Tibial nerve (tissue), 4 donors: ENCODE measurements at regions not wholly inside any gene's neighbourhood (a gene's known extent, or its start where the extent isn't known, plus 50 kb on each side); places are given as distances from the start of the nearest gene placed in this dataset.

Source experiments
- EP300 ChIP-seq, 2 donors: sonication (generic); formaldehyde crosslinking; IDR thresholded peaks; one replicate each; pipeline ENCODE4 v1.6.1; 2017; ENCODE audit warnings: antibody characterized with exemption in 2 of 2, mild to moderate bottlenecking in 1 of 2
- POLR2A ChIP-seq, 2 donors: fragments of 450-650 bp; IDR thresholded peaks; one replicate each; pipeline ENCODE4 v1.6.1; 2017; ENCODE audit warnings: antibody characterized with exemption in 2 of 2, mild to moderate bottlenecking in 2 of 2, moderate library complexity in 2 of 2
- TF ChIP-seq, protein P1 (sequence below), 5 experiments: fragments of 200-600 bp in 3 of 5; fragments of 450-650 bp in 2 of 5; sonication (generic) in 3 of 5; IDR thresholded peaks; one replicate each; pipeline ENCODE4 v1.5.1; 2016 to 2019; ENCODE audit warnings: antibody characterized with exemption in 5 of 5, mild to moderate bottlenecking in 3 of 5, moderate library complexity in 2 of 5

- TF ChIP-seq EP300 (IDR thresholded peaks at IDR 0.05) (no peak), POLR2A (IDR thresholded peaks at IDR 0.05) (no peak)
- TF ChIP-seq, protein P1, sequence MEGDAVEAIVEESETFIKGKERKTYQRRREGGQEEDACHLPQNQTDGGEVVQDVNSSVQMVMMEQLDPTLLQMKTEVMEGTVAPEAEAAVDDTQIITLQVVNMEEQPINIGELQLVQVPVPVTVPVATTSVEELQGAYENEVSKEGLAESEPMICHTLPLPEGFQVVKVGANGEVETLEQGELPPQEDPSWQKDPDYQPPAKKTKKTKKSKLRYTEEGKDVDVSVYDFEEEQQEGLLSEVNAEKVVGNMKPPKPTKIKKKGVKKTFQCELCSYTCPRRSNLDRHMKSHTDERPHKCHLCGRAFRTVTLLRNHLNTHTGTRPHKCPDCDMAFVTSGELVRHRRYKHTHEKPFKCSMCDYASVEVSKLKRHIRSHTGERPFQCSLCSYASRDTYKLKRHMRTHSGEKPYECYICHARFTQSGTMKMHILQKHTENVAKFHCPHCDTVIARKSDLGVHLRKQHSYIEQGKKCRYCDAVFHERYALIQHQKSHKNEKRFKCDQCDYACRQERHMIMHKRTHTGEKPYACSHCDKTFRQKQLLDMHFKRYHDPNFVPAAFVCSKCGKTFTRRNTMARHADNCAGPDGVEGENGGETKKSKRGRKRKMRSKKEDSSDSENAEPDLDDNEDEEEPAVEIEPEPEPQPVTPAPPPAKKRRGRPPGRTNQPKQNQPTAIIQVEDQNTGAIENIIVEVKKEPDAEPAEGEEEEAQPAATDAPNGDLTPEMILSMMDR (IDR thresholded peaks at IDR 0.05) = no peak
Observed at GRCh38 chr10:128563904-128564303, 437.7 kb upstream of the MKI67 start.
